Loucy (cell line): ENCODE measurements at regions not wholly inside any gene's neighbourhood (a gene's known extent, or its start where the extent isn't known, plus 50 kb on each side); places are given as distances from the start of the nearest gene placed in this dataset.
"Not testable (repeated sequence)": the region's sequence is repeated elsewhere in the genome, so short reads cannot be mapped to it uniquely, and the experiment has no call there.

ENCODE experiments used
- H2AFZ ChIP-seq: fragments of 200-600 bp; sonication (generic); 2 replicates; pipeline ENCODE4 v1.6.0; 2016; ENCODE audit warnings: antibody characterized with exemption, mild to moderate bottlenecking, low read length, moderate library complexity
- H3F3A ChIP-seq: fragments of 200-600 bp; 2 replicates; pipeline ENCODE4 v1.6.0; 2016; ENCODE audit warnings: antibody characterized with exemption, low read depth, mild to moderate bottlenecking
- H3K27me3 ChIP-seq: fragments of 200-600 bp; sonication (generic); 2 replicates; pipeline ENCODE4 v1.6.1; 2014; ENCODE audit warnings: low read length, mild to moderate bottlenecking; ENCODE audit not compliant: insufficient read depth, poor library complexity, severe bottlenecking
- H3K36me3 ChIP-seq: fragments of 200-600 bp; sonication (generic); 2 replicates; pipeline ENCODE4 v1.6.1; 2016; ENCODE audit warnings: low read length; ENCODE audit not compliant: insufficient read depth
- H3K4me1 ChIP-seq: fragments of 200-600 bp; sonication (generic); 2 replicates; pipeline ENCODE4 v1.5.1; 2014; ENCODE audit warnings: low read length, mild to moderate bottlenecking; ENCODE audit not compliant: insufficient read depth, poor library complexity, severe bottlenecking
- H3K4me2 ChIP-seq: fragments of 200-600 bp; sonication (generic); 2 replicates; pipeline ENCODE4 v1.6.0; 2014; ENCODE audit warnings: antibody characterized with exemption, low read length, low read depth, mild to moderate bottlenecking; ENCODE audit not compliant: poor library complexity, severe bottlenecking
- H3K4me3 ChIP-seq: fragments of 200-600 bp; sonication (generic); 2 replicates; pipeline ENCODE4 v1.5.1; 2014; ENCODE audit warnings: low read length, mild to moderate bottlenecking, mixed read lengths; ENCODE audit not compliant: poor library complexity, severe bottlenecking
- H3K79me2 ChIP-seq: fragments of 200-600 bp; sonication (generic); 2 replicates; pipeline ENCODE4 v1.6.1; 2014; ENCODE audit warnings: low read length; ENCODE audit not compliant: insufficient read depth
- H3K9ac ChIP-seq: fragments of 200-600 bp; sonication (generic); 2 replicates; pipeline ENCODE4 v1.6.0; 2014; ENCODE audit warnings: mild to moderate bottlenecking, low read depth, low read length, moderate library complexity; ENCODE audit not compliant: poor library complexity, severe bottlenecking
- H3K9me2 ChIP-seq: fragments of 200-600 bp; sonication (generic); replicated peaks from 2 replicates; pipeline ENCODE4 v1.6.1; 2016; ENCODE audit warnings: low read depth, low read length, mixed read lengths
- H3K9me3 ChIP-seq: fragments of 200-600 bp; sonication (generic); 2 replicates; pipeline ENCODE4 v1.6.1; 2014; ENCODE audit warnings: mild to moderate bottlenecking, antibody characterized with exemption, low read length, low read depth; ENCODE audit not compliant: insufficient read depth
- H4K20me1 ChIP-seq: fragments of 200-600 bp; sonication (generic); 2 replicates; pipeline ENCODE4 v1.6.0; 2014; ENCODE audit warnings: antibody characterized with exemption, low read length, mild to moderate bottlenecking; ENCODE audit not compliant: insufficient read depth, poor library complexity, severe bottlenecking
- EZH2phosphoT487 ChIP-seq: fragments of 200-600 bp; IDR thresholded peaks from 2 replicates; pipeline ENCODE4 v1.6.1; 2018; ENCODE audit warnings: antibody characterized with exemption, mild to moderate bottlenecking, moderate library complexity, borderline replicate concordance
- TF ChIP-seq, protein P1 (sequence below): fragments of 200-600 bp; sonication (generic); conservative IDR thresholded peaks from 2 replicates; pipeline ENCODE4 v1.5.1; 2014; ENCODE audit warnings: mild to moderate bottlenecking, antibody characterized with exemption, low read length

- not testable (repeated sequence) for H3K4me2 ChIP-seq, H3F3A ChIP-seq, H3K4me3 ChIP-seq, H3K4me1 ChIP-seq, H3K27me3 ChIP-seq, H4K20me1 ChIP-seq, H3K79me2 ChIP-seq, H3K9me3 ChIP-seq, H3K9me2 ChIP-seq, H3K9ac ChIP-seq, H3K36me3 ChIP-seq, H2AFZ ChIP-seq
These were observed 102.8 kb upstream of the KCNMA1 start for GRCh38 chr10:77740396-77740795.

DNA sequence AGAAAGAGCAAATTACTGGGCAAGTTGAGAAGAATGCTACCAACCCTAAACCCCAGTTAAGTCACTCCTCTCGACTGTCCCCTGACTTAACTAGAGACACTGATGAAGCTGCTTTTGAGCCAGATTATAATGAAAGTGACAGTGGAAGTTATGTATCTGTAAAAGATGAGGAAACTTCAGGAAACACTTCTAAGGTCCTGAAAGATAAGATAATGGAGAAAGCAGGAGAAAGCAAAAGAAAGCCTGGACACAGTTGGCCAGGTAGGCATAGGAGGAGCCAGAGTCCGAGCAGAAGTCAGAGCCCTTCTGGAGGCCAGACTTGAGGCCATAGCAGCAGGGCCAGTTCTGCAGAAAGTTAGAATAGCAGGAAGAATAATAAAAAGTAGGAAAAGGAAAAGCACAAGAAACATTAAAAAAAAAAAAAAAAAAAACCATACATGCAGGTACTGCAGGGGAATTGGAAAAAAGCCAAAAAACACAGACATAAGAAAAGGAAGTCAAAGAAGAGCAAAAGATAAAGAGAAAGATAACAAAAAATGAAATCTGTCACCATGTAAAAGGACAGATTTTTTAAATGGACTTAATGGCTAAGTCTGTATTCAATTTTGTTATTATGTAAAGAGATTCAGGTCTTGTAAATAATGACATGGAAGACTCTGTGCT, 101.0 kb upstream of the KCNMA1 start:
- Histone ChIP-seq H3K79me2 (no peaks in the 10 kb centered on the region), H3K4me3 (no peak overlapping the region), H2AFZ (no peak overlapping the region), H3K4me2 (no peak overlapping the region), H4K20me1 (no peaks in the 10 kb centered on the region), H3K9me2 (no peaks in the 10 kb centered on the region), H3K9me3 (no peaks in the 10 kb centered on the region; the same call in 1 of the 2 replicates), H3K4me1 (no peaks in the 10 kb centered on the region), H3F3A (no peaks in the 10 kb centered on the region), H3K9ac (no peak overlapping the region), H3K27me3 (no peaks in the 10 kb centered on the region), H3K36me3 (no peaks in the 10 kb centered on the region)
- no peak for TF ChIP-seq EZH2phosphoT487
- TF ChIP-seq, protein P1, sequence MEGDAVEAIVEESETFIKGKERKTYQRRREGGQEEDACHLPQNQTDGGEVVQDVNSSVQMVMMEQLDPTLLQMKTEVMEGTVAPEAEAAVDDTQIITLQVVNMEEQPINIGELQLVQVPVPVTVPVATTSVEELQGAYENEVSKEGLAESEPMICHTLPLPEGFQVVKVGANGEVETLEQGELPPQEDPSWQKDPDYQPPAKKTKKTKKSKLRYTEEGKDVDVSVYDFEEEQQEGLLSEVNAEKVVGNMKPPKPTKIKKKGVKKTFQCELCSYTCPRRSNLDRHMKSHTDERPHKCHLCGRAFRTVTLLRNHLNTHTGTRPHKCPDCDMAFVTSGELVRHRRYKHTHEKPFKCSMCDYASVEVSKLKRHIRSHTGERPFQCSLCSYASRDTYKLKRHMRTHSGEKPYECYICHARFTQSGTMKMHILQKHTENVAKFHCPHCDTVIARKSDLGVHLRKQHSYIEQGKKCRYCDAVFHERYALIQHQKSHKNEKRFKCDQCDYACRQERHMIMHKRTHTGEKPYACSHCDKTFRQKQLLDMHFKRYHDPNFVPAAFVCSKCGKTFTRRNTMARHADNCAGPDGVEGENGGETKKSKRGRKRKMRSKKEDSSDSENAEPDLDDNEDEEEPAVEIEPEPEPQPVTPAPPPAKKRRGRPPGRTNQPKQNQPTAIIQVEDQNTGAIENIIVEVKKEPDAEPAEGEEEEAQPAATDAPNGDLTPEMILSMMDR, result no peak

DNA sequence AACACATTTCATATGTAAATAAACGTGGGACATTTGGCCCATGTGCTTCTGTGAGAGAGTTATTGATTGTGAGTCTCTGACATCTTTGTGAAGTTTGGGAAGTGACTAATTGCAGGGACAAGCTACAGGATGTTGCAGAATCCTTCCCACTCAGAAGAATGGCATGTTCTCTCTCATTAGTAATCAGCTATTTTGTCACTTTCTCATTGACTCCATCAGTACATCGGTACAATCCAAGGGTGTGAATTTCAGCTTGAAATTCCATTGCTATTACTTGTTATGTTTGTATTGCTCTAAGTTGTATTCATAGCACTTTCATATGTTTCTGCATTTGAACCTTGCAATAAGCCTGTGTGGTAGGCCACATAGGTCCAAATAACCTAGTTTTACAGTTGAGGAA, 100.0 kb upstream of the KCNMA1 start:
- Histone ChIP-seq H2AFZ (no peak overlapping the region), H3K9me2 (no peaks in the 10 kb centered on the region)

GRCh38 chr10:77735136-77735535, 97.5 kb upstream of the KCNMA1 start:
- not testable (repeated sequence) for H3K79me2 ChIP-seq, H3K9ac ChIP-seq, H3K9me3 ChIP-seq, H3K4me1 ChIP-seq, H3K27me3 ChIP-seq, H2AFZ ChIP-seq, H4K20me1 ChIP-seq, H3F3A ChIP-seq, H3K4me2 ChIP-seq, H3K9me2 ChIP-seq, H3K4me3 ChIP-seq, H3K36me3 ChIP-seq

More for the DNA sequence above, 100.0 kb upstream of the KCNMA1 start:
- no peaks in the 10 kb centered on the region for H3F3A ChIP-seq
- no peaks in the 10 kb centered on the region for H3K4me1 ChIP-seq
- H3K4me2 ChIP-seq, result no peak overlapping the region
- no peaks in the 10 kb centered on the region for H3K27me3 ChIP-seq
- no peak overlapping the region for H3K4me3 ChIP-seq
- H3K9me3 ChIP-seq, result no peaks in the 10 kb centered on the region; the same call in 1 of the 2 replicates
- H4K20me1 ChIP-seq, result no peaks in the 10 kb centered on the region
- no peak overlapping the region for H3K9ac ChIP-seq
- no peaks in the 10 kb centered on the region for H3K79me2 ChIP-seq
- H3K36me3 ChIP-seq, result no peaks in the 10 kb centered on the region
- no peak for TF ChIP-seq EZH2phosphoT487
- TF ChIP-seq, protein P1, result no peak
